UCSD-AML1 (cell line): ENCODE measurements at regions not wholly inside any gene's neighbourhood (a gene's known extent, or its start where the extent isn't known, plus 50 kb on each side); places are given as distances from the start of the nearest gene placed in this dataset.

Source experiments
- DNase-seq: peaks from one replicate; lab custom pipeline; 2025; ENCODE audit not compliant: unreplicated experiment; lab: John Stamatoyannopoulos, UW

- no peak for DNase-seq
Measured at GRCh38 chr1:194300340-194300739, 1113.9 kb upstream of the B3GALT2 start.

DNA sequence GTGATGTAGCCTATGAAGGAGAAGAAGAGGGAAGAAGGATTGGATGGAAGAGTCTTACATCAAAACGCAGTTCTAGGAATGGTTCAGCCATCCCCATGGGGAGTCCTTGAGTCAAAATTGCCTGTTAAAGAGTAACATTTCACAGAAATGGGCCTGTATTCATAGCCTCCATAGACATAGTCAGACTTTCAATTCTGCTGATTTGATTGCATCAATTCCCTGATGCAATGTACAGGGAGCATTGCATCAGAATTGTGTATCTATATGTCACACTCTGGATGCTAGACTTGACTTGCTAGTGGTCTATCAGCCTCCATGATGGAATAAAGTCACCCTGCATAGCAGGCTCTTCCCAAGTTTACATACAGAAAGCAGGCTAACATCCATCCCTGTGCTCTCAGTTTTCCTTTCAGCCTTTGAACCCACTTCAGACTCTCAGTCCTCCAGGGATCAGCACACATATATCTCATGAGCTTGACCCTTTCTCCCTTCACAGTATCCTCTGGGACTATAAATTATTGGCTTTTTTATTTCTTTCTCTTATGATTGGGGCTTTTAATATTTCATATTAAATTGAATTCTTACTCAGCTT is 1111.7 kb upstream of the B3GALT2 start:
- DNase-seq: no peak

- DNase-seq: no peak
Measured at GRCh38 chr1:194297094-194297493, 1110.7 kb upstream of the B3GALT2 start.

DNA sequence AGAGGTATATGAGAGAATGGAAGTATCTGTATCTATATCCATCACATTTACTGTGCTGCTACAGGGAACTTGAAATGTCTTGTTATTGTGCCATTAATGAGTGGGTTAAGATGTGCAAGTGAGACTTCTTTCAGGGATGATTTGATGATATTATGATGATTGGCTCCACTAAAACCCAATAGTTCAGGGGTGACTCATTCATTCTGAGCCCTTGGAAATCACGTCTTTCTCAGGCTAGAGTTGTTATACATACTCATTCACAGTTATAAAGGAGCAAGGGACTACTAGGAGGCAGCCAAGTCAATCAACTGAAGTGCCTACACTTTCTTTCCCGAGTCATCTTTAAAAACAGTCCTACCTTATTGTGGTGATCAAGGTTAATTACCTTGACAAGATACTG is 1109.8 kb upstream of the B3GALT2 start:
- DNase-seq: no peak

DNA sequence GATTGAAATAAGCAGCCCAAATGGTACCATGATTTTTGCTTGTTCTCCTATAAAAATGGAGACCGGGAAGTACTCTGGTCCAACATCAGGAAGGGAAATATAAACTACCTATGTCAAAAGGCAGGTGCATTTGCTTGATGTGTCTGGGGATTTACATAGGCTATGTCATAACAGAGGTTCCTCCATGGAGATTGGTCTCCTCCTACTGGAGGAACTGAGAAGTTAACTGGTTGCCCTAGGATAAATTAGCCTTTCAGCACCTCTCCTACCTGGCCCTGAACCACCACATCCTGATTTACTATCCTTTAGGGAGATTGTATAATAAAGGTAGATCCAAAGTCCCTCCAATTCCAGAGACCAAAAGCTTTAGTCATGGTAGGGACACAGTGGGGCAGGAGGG is 1109.3 kb upstream of the B3GALT2 start:
- DNase-seq: peak; percentile 4

GRCh38 chr1:194293851-194294405 is 1107.5 kb upstream of the B3GALT2 start:
- DNase-seq: peak; percentile 3

- no peak for DNase-seq
Measured at GRCh38 chr1:194292966-194293365, 1106.6 kb upstream of the B3GALT2 start.

GRCh38 chr1:194289569-194290266 is 1103.3 kb upstream of the B3GALT2 start:
- peak; percentile 5 for DNase-seq

DNA sequence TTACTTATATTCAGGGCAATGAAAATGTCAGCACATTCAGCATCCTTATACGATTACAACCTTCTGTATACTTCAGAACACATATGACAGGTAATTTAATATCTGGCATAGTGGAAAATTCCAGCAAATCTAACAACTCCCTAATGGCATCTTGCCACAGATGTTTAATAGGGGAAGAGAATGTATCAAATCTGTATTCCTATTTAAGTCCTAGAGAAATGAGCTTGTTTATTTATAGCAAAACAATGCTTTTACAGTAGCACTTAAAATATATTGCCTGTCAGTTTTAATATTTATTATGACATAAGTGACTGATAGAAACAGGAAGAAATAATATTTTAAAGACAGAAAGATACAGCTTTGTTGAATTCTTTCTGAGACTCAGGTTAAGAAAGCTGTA is 1101.8 kb upstream of the B3GALT2 start:
- no peak for DNase-seq

- DNase-seq: no peak
Measured at GRCh38 chr1:194281376-194281775, 1095.0 kb upstream of the B3GALT2 start.

DNA sequence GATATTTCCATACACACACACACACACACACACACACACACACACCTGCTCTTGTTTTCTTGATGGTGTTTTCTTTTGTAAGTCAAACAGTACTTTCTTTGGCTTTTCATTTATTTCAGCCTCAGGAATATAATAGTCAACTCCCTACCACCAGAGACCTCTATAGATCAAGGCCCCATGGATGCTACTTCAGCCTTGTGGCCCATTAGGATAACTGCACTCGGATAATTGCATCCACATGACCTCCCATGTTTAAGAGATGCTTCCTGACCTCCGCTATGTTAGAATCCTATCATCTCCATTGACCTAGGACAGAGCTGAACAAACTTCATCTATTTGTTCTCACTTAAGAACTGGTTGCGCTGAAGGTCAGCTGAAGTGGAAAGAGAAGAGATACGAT is 1094.0 kb upstream of the B3GALT2 start:
- DNase-seq: no peak

DNA sequence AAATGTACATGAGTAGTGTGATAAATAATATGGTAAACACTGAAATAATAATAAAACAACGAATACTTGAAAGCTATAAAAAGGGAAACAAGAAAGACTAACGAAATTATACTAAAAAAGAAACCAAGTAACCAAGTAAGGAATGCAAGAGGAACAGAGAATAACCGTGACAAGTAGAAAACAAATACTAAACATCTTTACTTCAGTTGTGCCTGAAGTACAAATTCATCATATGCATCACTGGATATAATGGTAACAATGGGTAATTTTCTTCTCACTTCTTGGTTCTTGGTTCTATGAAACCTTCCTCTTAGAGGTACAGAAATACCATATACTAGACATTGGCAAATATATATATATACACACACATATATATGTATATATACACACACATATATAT is 1093.6 kb upstream of the B3GALT2 start:
- no peak for DNase-seq

GRCh38 chr1:194277927-194278326 is 1091.5 kb upstream of the B3GALT2 start:
- DNase-seq: no peak

- DNase-seq: no peak
Measured at GRCh38 chr1:194273660-194274059, 1087.2 kb upstream of the B3GALT2 start.

DNA sequence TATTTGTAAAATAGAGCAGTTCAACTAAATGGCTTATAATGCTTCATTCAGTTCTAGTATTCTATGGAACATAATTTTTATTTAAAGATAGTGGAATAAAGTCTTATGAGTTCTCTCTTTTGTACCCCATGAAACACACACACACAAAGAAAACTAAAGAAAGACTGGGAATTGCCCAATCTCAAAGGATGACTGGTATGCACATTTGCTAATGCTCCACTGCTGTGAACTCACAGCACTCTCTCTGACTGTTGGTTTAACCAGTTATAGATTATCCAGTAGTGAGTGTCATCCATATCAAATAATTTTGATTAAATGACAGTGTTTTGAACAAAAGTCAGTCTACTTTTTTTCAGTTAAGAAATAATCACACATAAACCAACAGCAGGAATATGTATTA is 1082.4 kb upstream of the B3GALT2 start:
- no peak for DNase-seq

DNA sequence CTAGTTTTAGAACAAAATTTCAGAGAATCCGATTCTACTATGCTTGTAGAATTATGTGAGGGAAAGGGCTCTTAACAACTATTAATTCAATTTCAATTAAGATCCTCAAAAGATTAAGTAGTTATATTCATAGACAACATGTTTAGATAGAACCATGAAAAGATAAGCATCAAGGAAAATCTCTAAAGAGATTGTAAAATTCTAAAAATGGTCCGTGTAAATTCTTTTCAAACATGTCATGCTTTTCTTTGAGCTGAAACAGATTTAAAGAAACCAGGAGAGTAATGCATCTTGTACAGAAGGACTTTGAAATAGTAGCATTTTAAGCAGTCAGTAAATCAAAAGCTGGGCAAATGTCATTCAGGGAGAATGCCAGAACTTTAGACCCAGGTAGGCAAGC is 1080.6 kb upstream of the B3GALT2 start:
- no peak for DNase-seq

DNA sequence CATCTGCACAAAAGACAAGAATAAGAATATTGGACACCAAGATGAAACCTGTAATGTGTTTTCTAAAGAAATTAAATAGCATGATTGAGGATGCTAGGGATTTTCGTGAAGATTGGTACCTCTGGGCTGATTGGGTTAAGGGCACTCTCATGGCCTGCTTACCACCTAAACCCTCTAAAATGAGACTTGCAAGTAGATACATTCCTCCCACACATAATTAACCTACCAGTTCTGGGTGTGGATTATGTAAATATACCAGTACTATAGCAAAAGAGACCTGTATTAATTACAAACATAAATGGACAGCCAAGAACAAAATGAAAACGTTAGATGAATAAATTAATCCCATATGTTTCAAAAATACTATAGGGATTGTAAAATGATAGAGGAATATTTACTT is 1069.6 kb upstream of the B3GALT2 start:
- DNase-seq: no peak

GRCh38 chr1:194252199-194252598 is 1065.8 kb upstream of the B3GALT2 start:
- DNase-seq: no peak

- no peak for DNase-seq
Measured at GRCh38 chr1:194241215-194241614, 1054.8 kb upstream of the B3GALT2 start.

DNA sequence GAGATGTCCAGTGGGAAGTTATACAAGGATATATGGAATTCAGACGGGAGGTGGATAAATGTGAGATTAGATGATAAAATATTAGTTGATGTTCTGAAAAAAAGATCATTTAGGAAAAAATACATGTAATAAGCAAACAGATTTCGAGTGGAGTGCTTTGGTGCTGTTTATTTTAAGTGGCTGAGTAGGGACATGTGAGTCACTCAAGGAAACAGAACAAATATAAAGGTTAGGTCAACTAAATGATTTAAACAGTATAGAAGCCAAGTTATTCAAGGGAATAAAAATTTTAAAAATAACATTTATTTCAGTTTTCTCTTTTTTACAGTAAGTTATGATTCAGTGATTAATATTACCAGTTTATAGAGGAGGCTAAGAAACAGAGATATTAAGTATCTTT is 1046.7 kb upstream of the B3GALT2 start:
- no peak for DNase-seq

GRCh38 chr1:194230351-194231144 is 1044.1 kb upstream of the B3GALT2 start:
- DNase-seq: peak; percentile 1

DNA sequence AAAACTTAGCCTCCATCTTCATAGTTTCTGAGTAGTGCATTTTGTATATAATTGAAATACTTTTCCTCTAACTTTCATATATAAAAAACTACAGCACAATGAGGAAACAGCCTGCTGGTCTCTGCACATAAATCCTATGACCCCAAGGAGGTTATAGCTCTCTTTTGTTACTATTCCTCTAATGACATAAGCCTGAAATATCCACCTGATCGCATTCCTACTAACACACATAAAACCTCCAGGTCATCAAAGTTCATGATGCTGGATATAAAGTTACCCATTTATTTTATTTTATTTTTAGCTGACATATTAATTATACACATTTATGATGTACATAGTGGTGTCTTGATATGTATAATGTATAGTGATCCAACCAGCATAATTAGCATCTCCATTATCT is 1042.0 kb upstream of the B3GALT2 start:
- DNase-seq: no peak
